HCT116 (cell line): ENCODE measurements at regions not wholly inside any gene's neighbourhood (a gene's known extent, or its start where the extent isn't known, plus 50 kb on each side); places are given as distances from the start of the nearest gene placed in this dataset.

Experiments
- ATAC-seq: fragments of 200-7000 bp; cut with Tn5 transposase; 2 replicates; pipeline ENCODE4 v1.9.1; 2020; ENCODE audit warnings: mild to moderate bottlenecking, moderate library complexity
- BruUV-seq: library from RNA; stranded (reverse); fragments of 400-500 nt; replicated peaks from 2 replicates; lab custom pipeline; 2021; lab: Mats Ljungman, UMichigan
- CTCF ChIA-PET: fragments of 300-600 bp; sonication (Branson Sonifier 250); formaldehyde crosslinking; loops from one replicate; lab custom pipeline; 2021; ENCODE audit warnings: antibody characterized with exemption; lab: Charles Lee
- POLR2A ChIA-PET: fragments of 300-600, 350-600 bp; sonication (Branson Sonifier 250); formaldehyde crosslinking; loops from one replicate; lab custom pipeline; 2021; ENCODE audit warnings: antibody characterized with exemption; lab: Charles Lee
- RAD21 ChIA-PET, 2 experiments: fragments of 300-600 bp; sonication (Branson Sonifier 250); formaldehyde crosslinking; loops; one replicate each; lab custom pipeline; 2023; ENCODE audit warnings: low total read pairs in 2 of 2; ENCODE audit not compliant: uncharacterized antibody in 2 of 2, unreplicated experiment in 2 of 2, low non-redundant PET in 1 of 2; lab: Charles Lee
- DNase-seq: peaks from one replicate; pipeline ENCODE4 v3.0.0-alpha.2; 2010; ENCODE audit warnings: low read depth, low spot score
- H2AFZ ChIP-seq: fragments of 200-600 bp; shearing (Covaris generic), sonication (generic); 2 replicates; pipeline ENCODE4 v1.6.1; 2017; ENCODE audit warnings: low read depth, mixed run types, mixed read lengths, antibody characterized with exemption, low read length; ENCODE audit not compliant: poor library complexity, severe bottlenecking
- H3K27ac ChIP-seq: 2 replicates; pipeline ENCODE4 v1.5.1; 2012; ENCODE audit warnings: low read depth, low read length
- H3K27me3 ChIP-seq: fragments of 200-600 bp; sonication (generic); 2 replicates; pipeline ENCODE4 v1.6.1; 2016; ENCODE audit warnings: mixed run types, low read length, mixed read lengths; ENCODE audit not compliant: insufficient read depth
- H3K36me3 ChIP-seq, 2 experiments: fragments of 200-500 bp in 1 of 2; fragments of 200-600 bp in 1 of 2; sonication (Bioruptor generic) in 1 of 2; sonication (generic) in 1 of 2; 2 replicates each; pipeline versions ENCODE4 v1.5.1 to v1.6.1; 2014 to 2016; ENCODE audit warnings: low read length in 2 of 2, inconsistent platforms in 1 of 2, mixed read lengths in 1 of 2, mixed run types in 1 of 2; ENCODE audit not compliant: insufficient read depth in 2 of 2, control insufficient read depth in 1 of 2
- H3K4me1 ChIP-seq, 2 experiments: fragments of 200-600 bp in 1 of 2; sonication (generic) in 1 of 2; 2 replicates each; pipeline versions ENCODE4 v1.5.1 to v1.6.1; 2012 to 2017; ENCODE audit warnings: low read length in 2 of 2, inconsistent platforms in 1 of 2, mild to moderate bottlenecking in 1 of 2, mixed read lengths in 1 of 2, mixed run types in 1 of 2, moderate library complexity in 1 of 2; ENCODE audit not compliant: insufficient read depth in 2 of 2, control insufficient read depth in 1 of 2
- H3K4me2 ChIP-seq: fragments of 200-600 bp; sonication (generic); 2 replicates; pipeline ENCODE4 v1.6.1; 2017; ENCODE audit warnings: mixed run types, low read length, mixed read lengths
- H3K4me3 ChIP-seq, 2 experiments: fragments of 200-600 bp in 1 of 2; sonication (generic) in 1 of 2; replicated peaks in 1 of 2; 2 replicates each; pipeline ENCODE4 v1.5.1; 2011 to 2016; ENCODE audit warnings: low read length in 2 of 2, control low read depth in 1 of 2, low read depth in 1 of 2, mild to moderate bottlenecking in 1 of 2, mixed read lengths in 1 of 2, mixed run types in 1 of 2
- H3K79me2 ChIP-seq: fragments of 200-600 bp; sonication (generic); 2 replicates; pipeline ENCODE4 v1.6.1; 2017; ENCODE audit warnings: mild to moderate bottlenecking, mixed run types, low read length, moderate library complexity, mixed read lengths; ENCODE audit not compliant: insufficient read depth
- H3K9ac ChIP-seq: fragments of 200-600 bp; sonication (generic); 2 replicates; pipeline ENCODE4 v1.6.1; 2016; ENCODE audit warnings: low read length, mixed read lengths
- H3K9me2 ChIP-seq: fragments of 200-600 bp; sonication (generic), shearing (Covaris generic); 2 replicates; pipeline ENCODE4 v1.6.1; 2017; ENCODE audit warnings: mixed run types, mild to moderate bottlenecking, moderate library complexity; ENCODE audit not compliant: insufficient read depth
- H3K9me3 ChIP-seq, 2 experiments: fragments of 200-500 bp in 1 of 2; fragments of 200-600 bp in 1 of 2; sonication (Bioruptor generic) in 1 of 2; sonication (generic) in 1 of 2; 2 replicates each; pipeline ENCODE4 v1.6.1; 2014 to 2017; ENCODE audit warnings: low read length in 2 of 2, mixed read lengths in 2 of 2, inconsistent platforms in 1 of 2, low read depth in 1 of 2, mild to moderate bottlenecking in 1 of 2, mixed run types in 1 of 2, moderate library complexity in 1 of 2; ENCODE audit not compliant: control insufficient read depth in 1 of 2, insufficient read depth in 1 of 2
- H4K20me1 ChIP-seq: fragments of 200-600 bp; sonication (generic), shearing (Covaris generic); 2 replicates; pipeline ENCODE4 v1.6.1; 2017; ENCODE audit warnings: mixed run types, mild to moderate bottlenecking, moderate library complexity; ENCODE audit not compliant: insufficient read depth
- CBX3 ChIP-seq: IDR thresholded peaks from 2 replicates; pipeline ENCODE4 v1.6.1; 2012; ENCODE audit warnings: low read depth
- EGR1 ChIP-seq: IDR thresholded peaks from 2 replicates; pipeline ENCODE4 v1.6.1; 2012; ENCODE audit warnings: low read depth
- EZH2phosphoT487 ChIP-seq: fragments of 200-600 bp; IDR thresholded peaks from 2 replicates; pipeline ENCODE4 v1.6.1; 2018; ENCODE audit warnings: antibody characterized with exemption, borderline replicate concordance
- JUND ChIP-seq: IDR thresholded peaks from 2 replicates; pipeline ENCODE4 v1.6.1; 2012
- POLR2A ChIP-seq: IDR thresholded peaks from 2 replicates; pipeline ENCODE4 v1.7.0; 2011; ENCODE audit warnings: borderline replicate concordance; ENCODE audit not compliant: insufficient read depth, insufficient read length; ENCODE audit errors: extremely low read depth
- RAD21 ChIP-seq: IDR thresholded peaks from 2 replicates; pipeline ENCODE4 v1.6.1; 2012; ENCODE audit warnings: low read depth, mild to moderate bottlenecking
- SRF ChIP-seq: IDR thresholded peaks from 2 replicates; pipeline ENCODE4 v1.6.1; 2012; ENCODE audit warnings: low read depth
- TCF7L2 ChIP-seq: IDR thresholded peaks from 2 replicates; pipeline ENCODE4 v1.7.0; 2011; ENCODE audit warnings: borderline replicate concordance, inconsistent platforms; ENCODE audit not compliant: insufficient read depth, insufficient read length; ENCODE audit errors: extremely low read depth
- YY1 ChIP-seq: IDR thresholded peaks from 2 replicates; pipeline ENCODE4 v1.6.1; 2011; ENCODE audit warnings: low read length, low read depth, moderate library complexity, mild to moderate bottlenecking; ENCODE audit not compliant: insufficient replicate concordance; ENCODE audit errors: extremely low read depth
- ZFX ChIP-seq: fragments of 450-650 bp; IDR thresholded peaks from 2 replicates; pipeline ENCODE4 v1.6.1; 2017
- ZNF274 ChIP-seq: fragments of 200-500 bp; sonication (Bioruptor generic); IDR thresholded peaks from 2 replicates; pipeline ENCODE4 v1.6.1; 2014; ENCODE audit warnings: mild to moderate bottlenecking, low read depth, low read length, inconsistent platforms
- intact Hi-C: fragments of 100-400 bp; cut with micrococcal nuclease; formaldehyde crosslinking; loops from 2 replicates; pipeline ENCODE4 v1.10.0; 2022
- TF ChIP-seq, protein P1 (sequence below): IDR thresholded peaks from 2 replicates; pipeline ENCODE4 v1.6.1; 2012
- TF ChIP-seq, protein P2 (sequence below): IDR thresholded peaks from 2 replicates; pipeline ENCODE4 v1.6.1; 2012
- TF ChIP-seq, protein P3 (sequence below), 3 experiments: fragments of 200-600 bp in 1 of 3; sonication (generic) in 1 of 3; IDR thresholded peaks in 2 of 3; conservative IDR thresholded peaks in 1 of 3; 2 replicates each; pipeline ENCODE4 v1.5.1; 2012 to 2017; ENCODE audit warnings: low read depth in 2 of 3, low read length in 2 of 3, antibody characterized with exemption in 1 of 3, borderline replicate concordance in 1 of 3, control low read depth in 1 of 3, mild to moderate bottlenecking in 1 of 3, mixed read lengths in 1 of 3, mixed run types in 1 of 3, moderate library complexity in 1 of 3; ENCODE audit not compliant: insufficient read depth in 1 of 3
- TF ChIP-seq, protein P4 (sequence below): IDR thresholded peaks from 2 replicates; pipeline ENCODE4 v1.6.1; 2012; ENCODE audit warnings: low read depth

DNA sequence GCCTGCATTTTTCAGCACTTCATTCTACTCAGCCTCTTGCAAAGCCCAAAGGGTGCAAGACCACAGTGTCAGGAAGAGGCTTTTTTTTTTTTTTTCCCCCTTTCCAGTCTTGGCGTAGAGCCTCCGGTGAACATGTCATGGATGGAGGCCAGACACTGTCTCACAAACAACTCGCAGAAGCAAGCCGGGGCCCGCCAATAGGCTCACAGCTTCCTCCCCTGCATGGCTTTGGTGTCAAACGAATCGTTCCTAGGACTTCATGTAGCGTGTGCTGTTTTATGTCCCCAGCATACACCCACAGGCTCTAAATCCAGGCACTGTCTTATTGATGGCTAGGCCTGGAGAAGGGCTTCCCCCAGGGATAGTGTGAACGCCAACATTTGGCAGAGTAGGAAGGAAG lies 457.7 kb upstream of the MAF start:
- Histone ChIP-seq H2AFZ (no peak overlapping the region), H3K27ac (no peak overlapping the region), H3K9me2 (no peaks in the 10 kb centered on the region), H3K9me3 (peaks cover 47 to 48% of the 10 kb centered on the region in 2 experiments; a peak in 3 of 4 replicates), H3K4me1 (no peaks in the 10 kb centered on the region), H3K4me3 (no peak overlapping the region), H3K4me2 (no peak overlapping the region), H3K79me2 (no peaks in the 10 kb centered on the region), H3K27me3 (no peaks in the 10 kb centered on the region), H3K36me3 (no peaks in the 10 kb centered on the region), H4K20me1 (no peaks in the 10 kb centered on the region), H3K9ac (no peak overlapping the region)
- ChIA-PET POLR2A (no interaction called here), RAD21 (no interaction called here), CTCF (no interaction called here)
- intact Hi-C loops, result no loop called here
- TF ChIP-seq CBX3 (no peak), ZFX (no peak), RAD21 (no peak), TCF7L2 (no peak), ZNF274 (no peak), YY1 (no peak), SRF (no peak), JUND (no peak), POLR2A (no peak), EZH2phosphoT487 (no peak), EGR1 (no peak)
- TF ChIP-seq, protein P1, sequence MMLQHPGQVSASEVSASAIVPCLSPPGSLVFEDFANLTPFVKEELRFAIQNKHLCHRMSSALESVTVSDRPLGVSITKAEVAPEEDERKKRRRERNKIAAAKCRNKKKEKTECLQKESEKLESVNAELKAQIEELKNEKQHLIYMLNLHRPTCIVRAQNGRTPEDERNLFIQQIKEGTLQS, result no peak
- TF ChIP-seq, protein P2, sequence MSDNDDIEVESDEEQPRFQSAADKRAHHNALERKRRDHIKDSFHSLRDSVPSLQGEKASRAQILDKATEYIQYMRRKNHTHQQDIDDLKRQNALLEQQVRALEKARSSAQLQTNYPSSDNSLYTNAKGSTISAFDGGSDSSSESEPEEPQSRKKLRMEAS, result no peak
- TF ChIP-seq, protein P3, sequence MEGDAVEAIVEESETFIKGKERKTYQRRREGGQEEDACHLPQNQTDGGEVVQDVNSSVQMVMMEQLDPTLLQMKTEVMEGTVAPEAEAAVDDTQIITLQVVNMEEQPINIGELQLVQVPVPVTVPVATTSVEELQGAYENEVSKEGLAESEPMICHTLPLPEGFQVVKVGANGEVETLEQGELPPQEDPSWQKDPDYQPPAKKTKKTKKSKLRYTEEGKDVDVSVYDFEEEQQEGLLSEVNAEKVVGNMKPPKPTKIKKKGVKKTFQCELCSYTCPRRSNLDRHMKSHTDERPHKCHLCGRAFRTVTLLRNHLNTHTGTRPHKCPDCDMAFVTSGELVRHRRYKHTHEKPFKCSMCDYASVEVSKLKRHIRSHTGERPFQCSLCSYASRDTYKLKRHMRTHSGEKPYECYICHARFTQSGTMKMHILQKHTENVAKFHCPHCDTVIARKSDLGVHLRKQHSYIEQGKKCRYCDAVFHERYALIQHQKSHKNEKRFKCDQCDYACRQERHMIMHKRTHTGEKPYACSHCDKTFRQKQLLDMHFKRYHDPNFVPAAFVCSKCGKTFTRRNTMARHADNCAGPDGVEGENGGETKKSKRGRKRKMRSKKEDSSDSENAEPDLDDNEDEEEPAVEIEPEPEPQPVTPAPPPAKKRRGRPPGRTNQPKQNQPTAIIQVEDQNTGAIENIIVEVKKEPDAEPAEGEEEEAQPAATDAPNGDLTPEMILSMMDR (IDR thresholded peaks at IDR 0.05 in 2 of 3, conservative IDR thresholded peaks at IDR 0.05 in 1 of 3; ENCODE audit: borderline replicate concordance in 1 of 3, insufficient read depth in 1 of 3, low read depth in 2 of 3, low read length in 2 of 3), result no peak
- TF ChIP-seq, protein P4, sequence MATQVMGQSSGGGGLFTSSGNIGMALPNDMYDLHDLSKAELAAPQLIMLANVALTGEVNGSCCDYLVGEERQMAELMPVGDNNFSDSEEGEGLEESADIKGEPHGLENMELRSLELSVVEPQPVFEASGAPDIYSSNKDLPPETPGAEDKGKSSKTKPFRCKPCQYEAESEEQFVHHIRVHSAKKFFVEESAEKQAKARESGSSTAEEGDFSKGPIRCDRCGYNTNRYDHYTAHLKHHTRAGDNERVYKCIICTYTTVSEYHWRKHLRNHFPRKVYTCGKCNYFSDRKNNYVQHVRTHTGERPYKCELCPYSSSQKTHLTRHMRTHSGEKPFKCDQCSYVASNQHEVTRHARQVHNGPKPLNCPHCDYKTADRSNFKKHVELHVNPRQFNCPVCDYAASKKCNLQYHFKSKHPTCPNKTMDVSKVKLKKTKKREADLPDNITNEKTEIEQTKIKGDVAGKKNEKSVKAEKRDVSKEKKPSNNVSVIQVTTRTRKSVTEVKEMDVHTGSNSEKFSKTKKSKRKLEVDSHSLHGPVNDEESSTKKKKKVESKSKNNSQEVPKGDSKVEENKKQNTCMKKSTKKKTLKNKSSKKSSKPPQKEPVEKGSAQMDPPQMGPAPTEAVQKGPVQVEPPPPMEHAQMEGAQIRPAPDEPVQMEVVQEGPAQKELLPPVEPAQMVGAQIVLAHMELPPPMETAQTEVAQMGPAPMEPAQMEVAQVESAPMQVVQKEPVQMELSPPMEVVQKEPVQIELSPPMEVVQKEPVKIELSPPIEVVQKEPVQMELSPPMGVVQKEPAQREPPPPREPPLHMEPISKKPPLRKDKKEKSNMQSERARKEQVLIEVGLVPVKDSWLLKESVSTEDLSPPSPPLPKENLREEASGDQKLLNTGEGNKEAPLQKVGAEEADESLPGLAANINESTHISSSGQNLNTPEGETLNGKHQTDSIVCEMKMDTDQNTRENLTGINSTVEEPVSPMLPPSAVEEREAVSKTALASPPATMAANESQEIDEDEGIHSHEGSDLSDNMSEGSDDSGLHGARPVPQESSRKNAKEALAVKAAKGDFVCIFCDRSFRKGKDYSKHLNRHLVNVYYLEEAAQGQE, result no peak
- no TSS peak for BruUV-seq
- no peak for DNase-seq
- ATAC-seq, result no peak
